HuH-7 (cell line): ENCODE measurements at regions not wholly inside any gene's neighbourhood (a gene's known extent, or its start where the extent isn't known, plus 50 kb on each side); places are given as distances from the start of the nearest gene placed in this dataset.

Source experiments
- DNase-seq: peaks from one replicate; pipeline ENCODE4 v3.0.0; 2011; ENCODE audit warnings: low spot score

GRCh38 chr15:72919936-72920465 lies 132.3 kb upstream of the NEO1 start:
- DNase-seq = no peak

- no peak for DNase-seq
Observed at GRCh38 chr15:72916897-72917296, 133.3 kb upstream of the ADPGK start.

- DNase-seq = no peak
Observed at GRCh38 chr15:72916378-72916777, 132.8 kb upstream of the ADPGK start.

DNA sequence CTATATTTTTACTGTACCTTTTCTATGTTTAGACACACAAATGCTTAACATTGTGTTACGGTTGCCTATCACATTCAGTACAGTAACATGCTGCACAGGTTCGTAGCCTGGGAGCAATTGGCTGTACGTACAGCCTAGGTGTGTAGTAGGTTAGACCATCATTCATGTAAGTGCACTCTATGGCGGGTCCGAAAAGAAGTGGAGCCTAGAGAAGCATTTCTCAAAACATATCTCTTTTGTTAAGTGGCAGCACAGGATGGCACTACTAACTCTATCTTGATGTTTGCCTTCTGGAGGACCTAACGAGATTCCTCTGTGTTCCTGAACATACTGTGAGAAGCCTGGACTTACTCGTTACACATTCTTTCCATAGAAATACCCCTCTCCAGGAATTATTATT lies 132.3 kb upstream of the ADPGK start:
- no peak for DNase-seq

DNA sequence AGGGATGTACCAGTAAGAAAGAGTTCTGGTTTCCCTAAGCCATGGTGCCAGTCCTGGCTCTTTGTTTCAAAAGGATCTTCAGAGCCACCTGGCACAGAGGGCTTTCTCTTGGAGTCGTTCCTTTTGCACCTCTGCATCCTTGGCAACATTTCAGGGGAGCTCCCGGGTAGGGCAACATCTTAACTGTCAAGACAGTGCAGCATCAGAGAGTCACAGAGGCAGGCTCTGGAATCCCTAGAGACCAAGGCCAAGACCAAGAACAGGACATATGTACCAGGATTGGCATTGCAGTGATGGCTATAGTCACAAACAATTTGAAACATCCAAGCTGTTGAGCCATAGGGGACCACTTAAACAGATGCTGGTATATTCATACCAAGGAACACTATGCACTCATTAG lies 129.4 kb upstream of the ADPGK start:
- DNase-seq = no peak

- no peak for DNase-seq
Observed at GRCh38 chr15:72912121-72912520, 128.6 kb upstream of the ADPGK start.

DNA sequence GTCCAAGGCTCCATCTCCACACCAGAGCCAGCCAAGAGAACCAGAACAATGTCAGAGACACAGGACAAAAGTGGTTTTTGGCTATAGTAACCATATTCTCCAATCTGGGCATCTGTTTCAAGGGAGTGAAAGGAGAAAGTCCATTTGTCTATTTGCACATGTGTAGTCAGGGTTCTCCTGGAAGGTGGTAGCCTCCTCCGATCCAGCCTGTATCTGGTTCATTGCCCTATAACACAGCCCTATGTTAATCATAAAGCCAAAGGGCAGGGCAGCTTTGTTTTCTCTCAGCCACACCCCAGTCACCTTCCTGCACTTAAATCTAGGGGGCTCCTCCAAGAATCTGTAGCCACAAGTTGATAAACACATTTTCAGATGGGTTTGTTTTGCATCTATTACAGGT lies 128.1 kb upstream of the ADPGK start:
- no peak for DNase-seq

GRCh38 chr15:72908713-72909112 lies 125.2 kb upstream of the ADPGK start:
- DNase-seq = no peak

- DNase-seq = no peak
Observed at GRCh38 chr15:72907733-72908132, 124.2 kb upstream of the ADPGK start.

GRCh38 chr15:72902919-72903260 lies 119.3 kb upstream of the ADPGK start:
- DNase-seq = no peak

- no peak for DNase-seq
Observed at GRCh38 chr15:72902245-72902918, 118.8 kb upstream of the ADPGK start.

DNA sequence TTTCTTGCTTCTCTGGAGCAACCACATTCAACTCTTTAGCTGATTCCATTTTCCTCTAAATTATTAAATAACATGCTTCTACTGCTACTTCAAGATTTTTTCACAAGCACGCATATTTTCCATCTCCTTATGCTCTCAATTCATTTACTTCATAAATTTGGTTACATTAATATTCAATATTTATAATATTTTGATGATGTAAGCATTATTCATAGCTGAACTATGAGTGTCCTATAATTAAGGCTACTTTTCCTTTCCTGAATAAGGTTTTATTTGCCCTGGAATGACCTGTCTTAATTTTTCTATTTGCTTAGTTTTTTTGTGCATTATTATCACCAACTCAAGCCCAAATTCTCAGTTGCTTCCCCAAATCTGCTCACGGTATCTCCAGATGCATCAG lies 109.4 kb upstream of the ADPGK start:
- no peak for DNase-seq

GRCh38 chr15:72890043-72890442 lies 106.5 kb upstream of the ADPGK start:
- no peak for DNase-seq

GRCh38 chr15:72889545-72889944 lies 106.0 kb upstream of the ADPGK start:
- no peak for DNase-seq

- no peak for DNase-seq
Observed at GRCh38 chr15:72888811-72889210, 105.3 kb upstream of the ADPGK start.

GRCh38 chr15:72888211-72888610 lies 104.7 kb upstream of the ADPGK start:
- DNase-seq = no peak

- DNase-seq = no peak
Observed at GRCh38 chr15:72887376-72887775, 103.8 kb upstream of the ADPGK start.

- DNase-seq = no peak
Observed at GRCh38 chr15:72884311-72884710, 100.8 kb upstream of the ADPGK start.

DNA sequence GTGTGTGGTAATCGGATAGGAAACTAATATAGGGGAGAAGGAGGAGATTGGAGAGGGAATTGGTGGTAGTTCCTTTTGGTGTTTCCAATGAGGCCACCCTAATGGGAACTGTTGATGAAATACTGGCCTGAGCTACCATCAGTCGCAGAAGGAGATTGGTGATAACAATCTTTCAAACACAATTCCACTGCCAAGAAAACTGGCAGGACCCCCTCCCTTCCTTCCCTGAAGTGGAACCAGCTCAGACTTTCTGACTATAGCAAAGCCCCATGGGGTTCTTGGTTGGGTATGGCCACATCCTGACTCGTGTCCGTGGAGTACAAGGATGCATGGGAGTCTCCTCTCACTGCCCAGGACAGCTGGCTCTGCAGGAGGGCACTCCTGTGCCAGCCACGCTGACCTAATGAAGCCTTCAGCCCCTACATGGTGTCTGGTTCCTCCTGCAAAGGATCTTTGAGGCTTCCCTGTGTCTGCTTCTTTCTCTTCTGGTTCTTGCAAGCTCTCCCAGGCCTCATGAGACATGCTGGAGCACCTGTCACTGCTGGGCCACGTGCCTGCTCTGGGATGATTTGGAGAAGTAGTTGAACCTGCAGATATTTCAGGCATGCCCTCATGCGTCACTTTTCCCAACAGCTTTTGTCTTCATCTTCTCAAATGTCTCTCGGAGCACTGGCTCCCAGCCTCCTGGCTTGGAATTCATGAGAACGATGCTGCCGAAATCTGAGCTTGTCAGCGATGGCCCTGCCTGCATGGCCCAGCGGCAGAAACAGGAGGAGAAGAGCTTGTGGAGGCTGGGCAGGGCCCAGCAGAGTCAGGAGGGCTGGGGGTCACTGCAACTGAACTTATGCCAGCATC lies 90.0 kb upstream of the ADPGK start:
- no peak for DNase-seq

GRCh38 chr15:72872066-72872845 lies 88.7 kb upstream of the ADPGK start:
- DNase-seq = no peak

DNA sequence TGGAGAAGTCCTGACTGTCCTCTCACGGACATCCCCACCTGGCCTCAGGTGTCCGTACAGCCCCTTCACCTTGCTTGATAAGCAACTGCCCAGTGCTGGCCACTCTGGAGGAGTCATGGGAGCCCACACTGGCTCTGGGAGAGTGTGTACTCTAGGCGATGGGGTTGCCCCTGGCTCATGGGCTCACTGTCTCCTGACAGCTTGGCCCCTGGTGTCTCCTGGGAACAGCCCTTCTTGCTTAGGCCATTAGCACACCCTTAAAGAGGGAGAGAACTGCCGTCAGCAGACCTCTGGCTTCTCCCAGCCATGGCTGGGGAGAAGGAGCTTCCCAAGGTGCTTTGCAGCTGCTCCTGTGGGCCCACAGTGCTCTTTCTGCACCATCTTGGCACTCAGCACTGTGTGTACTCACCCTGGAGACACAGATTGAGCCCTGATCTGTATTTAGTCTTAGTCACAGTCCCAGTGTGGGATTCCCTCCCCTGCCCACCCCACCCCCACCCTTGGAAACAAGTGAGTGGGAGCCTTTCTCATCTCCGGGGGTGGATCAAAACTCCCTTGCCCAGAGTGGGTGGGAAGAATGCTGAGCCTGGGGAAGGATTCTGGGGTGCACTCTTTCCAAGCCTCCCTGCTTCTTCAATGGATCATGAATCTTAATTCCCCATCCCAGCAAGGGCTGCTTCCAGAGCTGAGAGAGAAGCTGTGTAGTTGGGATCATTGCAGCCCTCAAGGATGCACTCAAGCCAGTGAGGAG lies 83.5 kb upstream of the ADPGK start:
- DNase-seq = no peak

- DNase-seq = no peak
Observed at GRCh38 chr15:72866182-72866581, 82.6 kb upstream of the ADPGK start.
